HUES6 (cell line): ENCODE measurements at regions not wholly inside any gene's neighbourhood (a gene's known extent, or its start where the extent isn't known, plus 50 kb on each side); places are given as distances from the start of the nearest gene placed in this dataset.
"Not testable (repeated sequence)": the region's sequence is repeated elsewhere in the genome, so short reads cannot be mapped to it uniquely, and the experiment has no call there.

Experiments used
- H3K27ac ChIP-seq: 2 replicates; pipeline ENCODE4 v1.7.0; 2013; ENCODE audit warnings: low read depth, mild to moderate bottlenecking, low read length, inconsistent platforms
- H3K27me3 ChIP-seq: 2 replicates; pipeline ENCODE4 v1.6.1; 2013; ENCODE audit warnings: low read length; ENCODE audit not compliant: control insufficient read depth, insufficient read depth
- H3K36me3 ChIP-seq: 2 replicates; pipeline ENCODE4 v1.6.1; 2013; ENCODE audit warnings: low read length; ENCODE audit not compliant: control insufficient read depth, insufficient read depth
- H3K4me1 ChIP-seq: 2 replicates; pipeline ENCODE4 v1.6.1; 2013; ENCODE audit warnings: low read length; ENCODE audit not compliant: control insufficient read depth, insufficient read depth
- H3K4me3 ChIP-seq: 2 replicates; pipeline ENCODE4 v1.5.1; 2013; ENCODE audit warnings: low read depth, low read length
- H3K9ac ChIP-seq: one replicate; pipeline ENCODE4 v1.6.1; 2013; ENCODE audit warnings: mild to moderate bottlenecking, low read length
- H3K9me3 ChIP-seq: 2 replicates; pipeline ENCODE4 v1.6.1; 2013; ENCODE audit warnings: low read depth, low read length; ENCODE audit not compliant: control insufficient read depth, insufficient read depth

- H3K36me3 ChIP-seq: no peaks in the 10 kb centered on the region
- no peak overlapping the region for H3K27ac ChIP-seq
- no peaks in the 10 kb centered on the region for H3K4me1 ChIP-seq
- no peak overlapping the region for H3K4me3 ChIP-seq
- H3K9me3 ChIP-seq: no peaks in the 10 kb centered on the region
- H3K9ac ChIP-seq: no peak overlapping the region
- H3K27me3 ChIP-seq: peaks cover 3% of the 10 kb centered on the region; the same call in 1 of the 2 replicates
Observed at GRCh38 chrX:18042776-18043175, 177.9 kb downstream of the BEND2 start.

DNA sequence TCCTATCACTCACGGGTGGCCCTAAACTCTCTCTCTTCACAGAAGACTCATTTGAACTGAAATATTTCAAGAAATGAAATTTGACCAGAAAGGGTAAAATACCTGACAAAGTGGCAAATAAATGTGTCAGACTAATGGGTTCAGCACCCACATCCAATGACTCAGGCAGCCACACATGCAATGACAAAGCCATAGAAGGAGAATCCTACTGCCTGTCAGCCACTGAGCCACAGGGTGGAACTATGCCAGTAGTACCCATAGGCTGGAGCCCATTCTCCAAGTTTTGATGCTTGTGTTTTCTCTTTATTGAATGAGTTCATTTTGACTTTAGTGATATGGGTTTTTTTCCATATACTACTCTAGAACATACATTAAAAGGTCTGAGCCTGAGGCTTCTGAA is 179.0 kb downstream of the BEND2 start:
- no peak overlapping the region for H3K9ac ChIP-seq
- no peaks in the 10 kb centered on the region for H3K9me3 ChIP-seq
- H3K4me3 ChIP-seq: no peak overlapping the region
- no peaks in the 10 kb centered on the region for H3K4me1 ChIP-seq
- no peak overlapping the region for H3K27ac ChIP-seq
- H3K27me3 ChIP-seq: peaks cover 3% of the 10 kb centered on the region; the same call in 1 of the 2 replicates
- no peaks in the 10 kb centered on the region for H3K36me3 ChIP-seq

GRCh38 chrX:18039023-18039422 is 177.9 kb upstream of the RAI2 start:
- Histone ChIP-seq H3K27ac (no peak overlapping the region), H3K4me3 (no peak overlapping the region), H3K4me1 (no peaks in the 10 kb centered on the region), H3K9ac (no peak overlapping the region), H3K36me3 (no peaks in the 10 kb centered on the region), H3K27me3 (peaks cover 4% of the 10 kb centered on the region; the same call in 1 of the 2 replicates), H3K9me3 (no peaks in the 10 kb centered on the region)

DNA sequence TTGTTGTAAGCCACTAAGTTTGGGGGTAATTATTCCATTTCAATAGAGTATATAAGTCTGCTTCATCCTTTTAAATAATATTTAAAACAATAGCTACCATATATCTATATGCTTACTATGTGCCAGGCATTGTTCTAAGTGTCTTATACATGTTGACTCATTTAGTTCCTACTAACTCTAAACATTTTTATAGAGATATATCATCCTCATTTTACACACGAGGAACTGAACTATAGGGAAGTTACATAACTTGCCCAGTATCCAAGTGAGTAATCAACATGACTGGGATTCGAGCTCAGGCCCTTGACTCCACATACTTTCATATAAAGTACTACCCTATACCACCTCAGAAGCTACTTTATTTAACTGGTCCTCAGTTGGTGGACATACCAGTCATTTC is 175.3 kb upstream of the RAI2 start:
- H3K27ac ChIP-seq: no peak overlapping the region
- H3K36me3 ChIP-seq: no peaks in the 10 kb centered on the region

GRCh38 chrX:18034945-18035344 is 173.8 kb upstream of the RAI2 start:
- Histone ChIP-seq H3K9ac (no peak overlapping the region), H3K4me1 (0 out of 2 replicates have a peak, but pooled peaks cover 1% of the 10 kb centered on the region), H3K27ac (no peak overlapping the region), H3K27me3 (peaks cover 4% of the 10 kb centered on the region; the same call in 1 of the 2 replicates), H3K4me3 (no peak overlapping the region), H3K36me3 (no peaks in the 10 kb centered on the region), H3K9me3 (0 out of 2 replicates have a peak, but pooled peaks cover 2% of the 10 kb centered on the region)

More for the DNA sequence above, 175.3 kb upstream of the RAI2 start:
- Histone ChIP-seq H3K9me3 (no peaks in the 10 kb centered on the region), H3K27me3 (peaks cover 4% of the 10 kb centered on the region; the same call in 1 of the 2 replicates), H3K4me3 (no peak overlapping the region), H3K4me1 (no peaks in the 10 kb centered on the region), H3K9ac (no peak overlapping the region)

- H3K27ac ChIP-seq: no peak overlapping the region
- H3K9me3 ChIP-seq: 0 out of 2 replicates have a peak, but pooled peaks cover 2% of the 10 kb centered on the region
- H3K9ac ChIP-seq: no peak overlapping the region
- H3K4me1 ChIP-seq: 0 out of 2 replicates have a peak, but pooled peaks cover 2% of the 10 kb centered on the region
- H3K36me3 ChIP-seq: no peaks in the 10 kb centered on the region
- H3K4me3 ChIP-seq: no peak overlapping the region
- peaks cover 4% of the 10 kb centered on the region; the same call in 1 of the 2 replicates for H3K27me3 ChIP-seq
Observed at GRCh38 chrX:18034504-18034903, 173.4 kb upstream of the RAI2 start.

GRCh38 chrX:18032486-18033221 is 171.6 kb upstream of the RAI2 start:
- Histone ChIP-seq H3K4me3 (no peak overlapping the region), H3K36me3 (no peaks in the 10 kb centered on the region), H3K9ac (no peak overlapping the region), H3K9me3 (0 out of 2 replicates have a peak, but pooled peaks cover 2% of the 10 kb centered on the region), H3K27ac (no peak overlapping the region), H3K27me3 (peaks cover 4% of the 10 kb centered on the region; the same call in 1 of the 2 replicates), H3K4me1 (peaks cover 4% of the 10 kb centered on the region; the same call in 1 of the 2 replicates)

DNA sequence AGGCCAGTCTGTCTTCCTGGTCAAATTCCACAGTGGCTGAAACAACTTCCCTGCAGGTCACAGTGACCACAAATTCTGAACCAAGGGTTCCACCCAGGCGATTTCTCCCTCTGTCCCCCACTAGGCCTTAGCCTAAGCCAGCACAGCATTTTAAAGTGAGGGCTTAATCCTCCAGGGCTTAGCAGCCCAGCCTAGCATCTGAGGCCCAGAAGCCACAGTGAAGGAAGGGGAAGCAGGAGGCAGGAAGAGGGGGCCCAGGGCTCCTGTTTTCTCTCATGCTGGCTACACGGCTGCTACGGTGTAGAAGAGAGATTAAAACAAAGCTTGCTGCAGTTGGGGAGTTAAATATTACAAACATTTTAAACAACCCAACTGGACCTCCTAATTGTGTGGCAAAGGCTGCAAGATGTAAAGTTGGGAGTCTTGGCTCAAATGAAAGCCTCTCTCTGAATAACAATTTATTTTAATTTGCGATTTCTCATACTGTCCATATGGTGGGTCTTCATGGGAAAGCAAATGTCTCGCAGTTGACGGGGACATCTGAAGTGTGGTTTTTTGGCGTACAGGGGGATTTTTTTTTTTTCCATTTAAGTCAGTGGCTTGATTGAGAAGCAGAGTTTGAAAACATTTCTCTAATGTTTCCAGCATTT is 170.8 kb upstream of the RAI2 start:
- H3K9ac ChIP-seq: no peak overlapping the region
- H3K9me3 ChIP-seq: 0 out of 2 replicates have a peak, but pooled peaks cover 2% of the 10 kb centered on the region
- H3K27me3 ChIP-seq: peaks cover 4% of the 10 kb centered on the region; the same call in 1 of the 2 replicates
- peaks cover 6% of the 10 kb centered on the region; the same call in 1 of the 2 replicates for H3K4me1 ChIP-seq
- no peaks in the 10 kb centered on the region for H3K36me3 ChIP-seq
- H3K4me3 ChIP-seq: no peak overlapping the region
- H3K27ac ChIP-seq: no peak overlapping the region

GRCh38 chrX:18030656-18031055 is 169.6 kb upstream of the RAI2 start:
- not testable (repeated sequence) for H3K27me3 ChIP-seq, H3K27ac ChIP-seq, H3K4me1 ChIP-seq

DNA sequence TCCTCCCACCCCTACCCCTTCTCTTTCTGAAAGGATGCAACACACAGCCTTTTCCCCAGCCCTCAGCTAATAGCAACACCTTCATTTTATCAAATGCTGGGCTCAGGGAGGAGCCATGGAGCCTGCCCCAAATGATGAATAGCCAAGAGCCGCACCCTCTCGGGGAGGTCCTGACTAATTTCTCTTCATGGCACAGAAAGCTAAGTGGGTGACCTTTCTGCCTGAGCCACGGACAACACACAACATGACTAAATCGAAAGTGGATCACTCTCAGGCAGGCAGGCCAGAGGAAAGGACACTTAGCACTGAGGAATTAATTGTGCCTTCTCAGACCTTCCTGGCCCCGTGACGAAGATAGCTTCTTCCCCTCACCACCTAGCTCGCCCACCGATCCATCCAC is 165.1 kb upstream of the RAI2 start:
- H3K4me1 ChIP-seq: peaks cover 6% of the 10 kb centered on the region; the same call in 1 of the 2 replicates
- peaks cover 6% of the 10 kb centered on the region; the same call in 1 of the 2 replicates for H3K27me3 ChIP-seq
- no peak overlapping the region for H3K9ac ChIP-seq
- H3K4me3 ChIP-seq: no peak overlapping the region
- no peak overlapping the region for H3K27ac ChIP-seq
- no peaks in the 10 kb centered on the region for H3K36me3 ChIP-seq
- 0 out of 2 replicates have a peak, but pooled peaks cover 1% of the 10 kb centered on the region for H3K9me3 ChIP-seq

More at GRCh38 chrX:18030656-18031055, 169.6 kb upstream of the RAI2 start:
- H3K9ac ChIP-seq, H3K9me3 ChIP-seq, H3K4me3 ChIP-seq, H3K36me3 ChIP-seq: not testable (repeated sequence)

DNA sequence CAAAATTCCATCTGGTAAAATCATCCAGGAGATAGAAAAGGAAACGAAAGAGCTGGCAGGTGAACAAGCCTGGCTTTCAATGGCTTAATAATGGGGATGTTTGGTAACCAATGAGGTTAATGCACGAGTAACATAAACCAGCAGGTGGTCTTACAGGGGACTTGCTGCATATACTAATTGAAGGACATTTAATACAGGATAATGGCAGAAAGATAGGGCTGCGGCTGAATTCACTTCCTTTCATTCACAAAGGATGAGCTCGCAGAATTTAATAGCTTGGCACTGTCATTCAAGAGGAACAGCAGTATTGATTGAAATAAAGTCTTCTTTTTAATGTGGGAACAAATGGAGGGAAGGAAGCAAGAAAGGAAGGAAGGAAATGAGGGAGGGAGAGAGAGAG is 156.3 kb upstream of the RAI2 start:
- Histone ChIP-seq H3K36me3 (no peaks in the 10 kb centered on the region), H3K4me3 (no peak overlapping the region), H3K9ac (no peak overlapping the region), H3K9me3 (no peaks in the 10 kb centered on the region), H3K27ac (no peak overlapping the region), H3K27me3 (peaks cover 5% of the 10 kb centered on the region; the same call in 1 of the 2 replicates), H3K4me1 (peaks cover 13% of the 10 kb centered on the region; the same call in 1 of the 2 replicates)
